ENCODE measurements at regions not wholly inside any gene's neighbourhood (a gene's known extent, or its start where the extent isn't known, plus 50 kb on each side); places are given as distances from the start of the nearest gene placed in this dataset.
A peak's percentile ranks its signal among the peaks of the same experiment; 100 is the strongest.

DNA sequence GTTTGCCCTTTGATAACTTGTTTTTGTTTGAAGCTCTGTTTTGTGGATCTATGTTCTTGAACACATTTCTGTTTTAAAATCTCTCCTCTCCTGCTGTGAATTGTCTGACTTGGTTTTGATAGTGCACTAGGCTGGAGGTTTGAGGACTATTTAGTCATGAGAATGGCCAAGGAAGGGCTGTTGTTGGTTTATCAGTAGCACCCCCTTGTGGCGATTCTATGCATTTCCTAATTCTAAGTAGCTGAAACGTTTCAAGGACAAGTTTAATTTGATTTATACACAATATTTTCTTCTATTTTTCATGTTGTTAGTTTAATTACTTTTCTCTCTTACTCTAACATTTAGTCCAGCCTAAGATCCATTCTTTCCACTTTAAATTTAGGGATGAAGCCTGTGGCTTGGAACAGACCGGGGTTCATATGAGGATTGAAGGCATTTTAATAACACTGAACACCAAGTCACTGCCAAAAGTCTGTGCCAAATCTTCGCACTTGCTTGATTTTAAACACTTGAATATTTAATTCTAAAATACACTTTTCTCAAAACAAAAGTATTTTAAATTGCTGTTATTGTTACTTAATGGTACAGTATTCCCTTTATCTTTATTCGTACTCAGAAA is 166.0 kb downstream of the SOCS6 start:
- no peaks in the 10 kb centered on the region for H3K27me3 ChIP-seq
- H3K4me1 ChIP-seq, result no peaks in the 10 kb centered on the region
- H3K27ac ChIP-seq, result no peak overlapping the region
- TF ChIP-seq POLR2A (IDR thresholded peaks at IDR 0.05) (no peak), POLR2AphosphoS5 (IDR thresholded peaks at IDR 0.05; ENCODE audit: insufficient read depth in 1 of 2, low read depth in 1 of 2) (no peak)
- TF ChIP-seq, protein P1, sequence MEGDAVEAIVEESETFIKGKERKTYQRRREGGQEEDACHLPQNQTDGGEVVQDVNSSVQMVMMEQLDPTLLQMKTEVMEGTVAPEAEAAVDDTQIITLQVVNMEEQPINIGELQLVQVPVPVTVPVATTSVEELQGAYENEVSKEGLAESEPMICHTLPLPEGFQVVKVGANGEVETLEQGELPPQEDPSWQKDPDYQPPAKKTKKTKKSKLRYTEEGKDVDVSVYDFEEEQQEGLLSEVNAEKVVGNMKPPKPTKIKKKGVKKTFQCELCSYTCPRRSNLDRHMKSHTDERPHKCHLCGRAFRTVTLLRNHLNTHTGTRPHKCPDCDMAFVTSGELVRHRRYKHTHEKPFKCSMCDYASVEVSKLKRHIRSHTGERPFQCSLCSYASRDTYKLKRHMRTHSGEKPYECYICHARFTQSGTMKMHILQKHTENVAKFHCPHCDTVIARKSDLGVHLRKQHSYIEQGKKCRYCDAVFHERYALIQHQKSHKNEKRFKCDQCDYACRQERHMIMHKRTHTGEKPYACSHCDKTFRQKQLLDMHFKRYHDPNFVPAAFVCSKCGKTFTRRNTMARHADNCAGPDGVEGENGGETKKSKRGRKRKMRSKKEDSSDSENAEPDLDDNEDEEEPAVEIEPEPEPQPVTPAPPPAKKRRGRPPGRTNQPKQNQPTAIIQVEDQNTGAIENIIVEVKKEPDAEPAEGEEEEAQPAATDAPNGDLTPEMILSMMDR (IDR thresholded peaks at IDR 0.05), result peak in 2 of 3 experiments; percentile 44 to 47
- no peak overlapping the region for H3K4me3 ChIP-seq
- no peak for DNase-seq (ENCODE audit: extremely low spot score in 2 of 2)
- H3K9me3 ChIP-seq, result no peaks in the 10 kb centered on the region
- intact Hi-C loops (cut with DNase I), result no loop called here
- H3K36me3 ChIP-seq, result no peaks in the 10 kb centered on the region

DNA sequence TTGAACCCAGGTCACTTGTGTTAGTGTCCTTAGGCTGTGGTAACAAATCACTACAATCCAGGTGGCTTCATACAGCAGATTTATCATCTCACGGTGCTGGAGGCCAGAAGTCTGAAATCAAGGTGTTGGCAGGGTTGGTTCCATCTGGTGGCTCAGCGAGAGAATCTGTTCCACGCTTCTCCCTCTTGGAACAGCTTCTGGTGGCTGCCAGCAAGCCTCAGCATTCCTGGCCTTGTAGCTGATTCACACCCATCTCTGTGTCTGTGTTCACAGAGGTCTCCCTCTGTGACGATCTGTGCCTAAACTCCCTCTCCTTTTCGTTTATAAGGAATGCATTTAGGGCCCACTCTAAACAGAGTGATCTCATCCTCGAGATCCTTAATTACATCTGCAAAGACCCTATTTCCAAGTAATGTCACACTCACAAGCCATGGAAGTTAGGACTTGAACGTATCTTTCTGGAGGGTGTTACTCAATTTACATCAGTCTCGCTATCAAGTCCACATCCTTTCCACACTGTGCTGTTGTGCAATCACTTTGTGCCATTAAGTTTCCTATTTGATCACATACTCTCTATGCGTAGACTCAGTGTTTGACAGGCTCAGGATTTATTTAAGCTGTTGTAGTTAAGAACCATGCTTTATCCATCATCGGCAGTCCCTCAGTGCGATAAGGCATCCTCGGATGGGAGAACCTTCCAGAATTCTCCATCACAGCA is 164.4 kb downstream of the SOCS6 start:
- peak in 1 of 2 donors; percentile 29 for DNase-seq (ENCODE audit: extremely low spot score in 2 of 2)
- TF ChIP-seq, protein P1 (IDR thresholded peaks at IDR 0.05), result no peak
- TF ChIP-seq POLR2AphosphoS5 (IDR thresholded peaks at IDR 0.05; ENCODE audit: insufficient read depth in 1 of 2, low read depth in 1 of 2) (no peak), POLR2A (IDR thresholded peaks at IDR 0.05) (no peak)
- Histone ChIP-seq H3K4me1 (no peaks in the 10 kb centered on the region), H3K4me3 (no peak overlapping the region), H3K36me3 (no peaks in the 10 kb centered on the region), H3K27me3 (no peaks in the 10 kb centered on the region), H3K27ac (no peak overlapping the region), H3K9me3 (no peaks in the 10 kb centered on the region)
- intact Hi-C loops (cut with DNase I), result no loop called here

DNA sequence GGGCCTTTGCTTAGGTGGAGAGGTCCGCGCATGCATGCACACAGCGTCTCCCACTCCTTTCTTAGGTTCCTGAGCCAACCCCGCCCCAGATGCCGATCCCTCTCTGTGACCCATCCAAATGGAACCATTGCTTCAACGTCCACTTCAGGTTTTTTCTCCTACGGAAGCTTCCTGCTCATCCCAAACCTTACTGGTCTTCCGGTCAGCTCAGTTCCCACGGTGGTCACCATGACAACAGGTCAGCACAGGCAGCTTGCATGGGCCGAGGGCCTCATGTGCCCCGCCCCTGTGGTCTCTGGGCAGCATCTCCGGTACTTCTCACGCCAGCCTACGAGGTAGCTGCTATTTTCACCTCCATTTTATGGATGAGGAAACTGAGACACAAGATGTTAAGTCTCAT is 163.7 kb downstream of the SOCS6 start:
- intact Hi-C loops (cut with DNase I), result no loop called here
- Histone ChIP-seq H3K9me3 (no peaks in the 10 kb centered on the region), H3K36me3 (no peaks in the 10 kb centered on the region), H3K4me3 (no peak overlapping the region), H3K27me3 (no peaks in the 10 kb centered on the region), H3K4me1 (no peaks in the 10 kb centered on the region), H3K27ac (no peak overlapping the region)
- DNase-seq (ENCODE audit: extremely low spot score in 2 of 2), result peak in 1 of 2 donors; percentile 67
- TF ChIP-seq POLR2AphosphoS5 (IDR thresholded peaks at IDR 0.05; ENCODE audit: insufficient read depth in 1 of 2, low read depth in 1 of 2) (no peak), POLR2A (IDR thresholded peaks at IDR 0.05) (no peak)
- TF ChIP-seq, protein P1 (IDR thresholded peaks at IDR 0.05), result no peak

DNA sequence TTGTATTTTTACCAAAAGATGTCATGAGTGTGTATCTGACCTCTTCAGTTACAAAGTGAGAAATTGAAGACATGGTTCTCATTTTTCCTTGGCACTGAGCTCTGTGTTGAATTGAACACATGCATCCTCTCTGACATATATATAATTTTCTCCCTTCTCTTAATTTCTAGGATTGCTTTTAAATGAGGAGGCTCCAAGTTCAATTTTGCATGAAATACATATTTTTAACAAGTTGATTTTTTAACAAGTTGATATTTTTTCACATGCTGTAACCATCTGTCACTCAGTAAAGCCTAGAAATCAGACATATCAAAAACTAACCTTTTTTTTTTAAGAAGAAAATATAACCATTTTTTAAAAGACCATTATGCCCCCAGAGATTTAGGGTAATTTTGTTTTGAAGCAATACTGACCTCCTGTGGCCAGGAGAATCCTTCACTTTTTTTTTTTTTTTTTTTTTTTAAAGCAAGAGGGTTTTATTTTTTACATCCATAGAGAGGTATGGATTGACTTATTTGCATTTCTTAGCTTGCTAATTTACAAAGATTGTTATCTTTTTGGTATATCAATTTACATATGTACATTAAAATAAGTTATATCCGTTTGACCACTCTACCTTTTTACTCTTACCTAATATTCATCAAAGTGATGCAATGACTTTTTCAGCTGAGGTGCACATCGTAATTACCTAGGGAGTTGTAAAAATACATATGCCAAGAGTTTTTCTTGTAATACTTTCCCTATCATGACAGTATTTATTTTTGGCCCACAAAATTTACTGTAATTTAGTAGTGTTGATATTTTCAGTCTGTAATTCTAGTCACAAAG is 161.8 kb downstream of the SOCS6 start:
- intact Hi-C loops (cut with DNase I), result no loop called here

More for the DNA sequence above, 161.8 kb downstream of the SOCS6 start:
- no peak for DNase-seq (ENCODE audit: extremely low spot score in 2 of 2)
- no peaks in the 10 kb centered on the region for H3K4me1 ChIP-seq
- TF ChIP-seq, protein P1 (IDR thresholded peaks at IDR 0.05), result no peak
- TF ChIP-seq POLR2A (IDR thresholded peaks at IDR 0.05) (no peak), POLR2AphosphoS5 (IDR thresholded peaks at IDR 0.05; ENCODE audit: insufficient read depth in 1 of 2, low read depth in 1 of 2) (no peak)
- H3K4me3 ChIP-seq, result no peak overlapping the region
- no peaks in the 10 kb centered on the region for H3K27me3 ChIP-seq
- no peaks in the 10 kb centered on the region for H3K36me3 ChIP-seq
- H3K27ac ChIP-seq, result no peak overlapping the region
- no peaks in the 10 kb centered on the region for H3K9me3 ChIP-seq
